Ishikawa (cell line): ENCODE measurements at regions not wholly inside any gene's neighbourhood (a gene's known extent, or its start where the extent isn't known, plus 50 kb on each side); places are given as distances from the start of the nearest gene placed in this dataset.
A peak's percentile ranks its signal among the peaks of the same experiment; 100 is the strongest.

Experiments
- CEBPB ChIP-seq: IDR thresholded peaks from 2 replicates; pipeline ENCODE4 v1.6.1; 2012
- CREB1 ChIP-seq: IDR thresholded peaks from 2 replicates; pipeline ENCODE4 v1.6.1; 2012; ENCODE audit warnings: low read depth
- EGR1 ChIP-seq: IDR thresholded peaks from 2 replicates; pipeline ENCODE4 v1.6.1; 2012
- EP300 ChIP-seq: IDR thresholded peaks from 2 replicates; pipeline ENCODE4 v1.6.1; 2012; ENCODE audit warnings: borderline replicate concordance
- FOXM1 ChIP-seq: IDR thresholded peaks from 2 replicates; pipeline ENCODE4 v1.6.1; 2012; ENCODE audit warnings: low read depth, borderline replicate concordance
- NFIC ChIP-seq: IDR thresholded peaks from 2 replicates; pipeline ENCODE4 v1.6.1; 2012
- RAD21 ChIP-seq: IDR thresholded peaks from 2 replicates; pipeline ENCODE4 v1.6.1; 2012; ENCODE audit warnings: low read depth
- TAF1 ChIP-seq: IDR thresholded peaks from 2 replicates; pipeline ENCODE4 v1.6.1; 2012; ENCODE audit warnings: low read depth, mild to moderate bottlenecking
- TCF12 ChIP-seq: IDR thresholded peaks from 2 replicates; pipeline ENCODE4 v1.6.1; 2012; ENCODE audit warnings: low read depth
- TEAD4 ChIP-seq: IDR thresholded peaks from 2 replicates; pipeline ENCODE4 v1.6.1; 2012
- YY1 ChIP-seq: IDR thresholded peaks from 2 replicates; pipeline ENCODE4 v1.6.1; 2012; ENCODE audit warnings: low read depth
- ZBTB7A ChIP-seq: IDR thresholded peaks from 2 replicates; pipeline ENCODE4 v1.6.1; 2012; ENCODE audit warnings: low read depth
- TF ChIP-seq, protein P1 (sequence below): IDR thresholded peaks from 2 replicates; pipeline ENCODE4 v1.6.1; 2012; ENCODE audit warnings: low read depth, mild to moderate bottlenecking
- TF ChIP-seq, protein P2 (sequence below): IDR thresholded peaks from 2 replicates; pipeline ENCODE4 v1.6.1; 2012
- TF ChIP-seq, protein P3 (sequence below): IDR thresholded peaks from 2 replicates; pipeline ENCODE4 v1.6.1; 2012

DNA sequence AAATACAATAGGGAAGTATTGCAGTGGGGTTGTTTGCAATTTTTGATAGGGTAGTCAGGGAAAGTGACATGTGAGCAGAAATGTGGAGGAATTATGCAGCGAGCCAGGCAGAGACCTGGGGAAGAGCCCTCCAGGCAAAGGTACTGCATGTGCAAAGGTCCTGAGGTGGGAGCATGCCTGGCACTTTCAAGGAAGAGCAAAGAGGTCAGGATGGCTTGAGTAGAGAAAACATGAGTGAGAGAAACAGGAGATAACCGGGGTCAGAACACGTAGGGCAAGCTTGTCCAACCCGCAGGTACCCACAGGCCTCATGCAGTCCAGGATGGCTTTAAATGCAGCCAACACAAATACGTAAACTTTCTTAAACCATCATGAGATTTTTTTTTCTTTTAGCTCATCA, 71.0 kb downstream of the COQ2 start:
- TF ChIP-seq CEBPB (no peak), NFIC (no peak), FOXM1 (no peak), ZBTB7A (no peak), TEAD4 (no peak), EP300 (no peak), EGR1 (no peak)
- TF ChIP-seq, protein P1, sequence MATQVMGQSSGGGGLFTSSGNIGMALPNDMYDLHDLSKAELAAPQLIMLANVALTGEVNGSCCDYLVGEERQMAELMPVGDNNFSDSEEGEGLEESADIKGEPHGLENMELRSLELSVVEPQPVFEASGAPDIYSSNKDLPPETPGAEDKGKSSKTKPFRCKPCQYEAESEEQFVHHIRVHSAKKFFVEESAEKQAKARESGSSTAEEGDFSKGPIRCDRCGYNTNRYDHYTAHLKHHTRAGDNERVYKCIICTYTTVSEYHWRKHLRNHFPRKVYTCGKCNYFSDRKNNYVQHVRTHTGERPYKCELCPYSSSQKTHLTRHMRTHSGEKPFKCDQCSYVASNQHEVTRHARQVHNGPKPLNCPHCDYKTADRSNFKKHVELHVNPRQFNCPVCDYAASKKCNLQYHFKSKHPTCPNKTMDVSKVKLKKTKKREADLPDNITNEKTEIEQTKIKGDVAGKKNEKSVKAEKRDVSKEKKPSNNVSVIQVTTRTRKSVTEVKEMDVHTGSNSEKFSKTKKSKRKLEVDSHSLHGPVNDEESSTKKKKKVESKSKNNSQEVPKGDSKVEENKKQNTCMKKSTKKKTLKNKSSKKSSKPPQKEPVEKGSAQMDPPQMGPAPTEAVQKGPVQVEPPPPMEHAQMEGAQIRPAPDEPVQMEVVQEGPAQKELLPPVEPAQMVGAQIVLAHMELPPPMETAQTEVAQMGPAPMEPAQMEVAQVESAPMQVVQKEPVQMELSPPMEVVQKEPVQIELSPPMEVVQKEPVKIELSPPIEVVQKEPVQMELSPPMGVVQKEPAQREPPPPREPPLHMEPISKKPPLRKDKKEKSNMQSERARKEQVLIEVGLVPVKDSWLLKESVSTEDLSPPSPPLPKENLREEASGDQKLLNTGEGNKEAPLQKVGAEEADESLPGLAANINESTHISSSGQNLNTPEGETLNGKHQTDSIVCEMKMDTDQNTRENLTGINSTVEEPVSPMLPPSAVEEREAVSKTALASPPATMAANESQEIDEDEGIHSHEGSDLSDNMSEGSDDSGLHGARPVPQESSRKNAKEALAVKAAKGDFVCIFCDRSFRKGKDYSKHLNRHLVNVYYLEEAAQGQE, result no peak

DNA sequence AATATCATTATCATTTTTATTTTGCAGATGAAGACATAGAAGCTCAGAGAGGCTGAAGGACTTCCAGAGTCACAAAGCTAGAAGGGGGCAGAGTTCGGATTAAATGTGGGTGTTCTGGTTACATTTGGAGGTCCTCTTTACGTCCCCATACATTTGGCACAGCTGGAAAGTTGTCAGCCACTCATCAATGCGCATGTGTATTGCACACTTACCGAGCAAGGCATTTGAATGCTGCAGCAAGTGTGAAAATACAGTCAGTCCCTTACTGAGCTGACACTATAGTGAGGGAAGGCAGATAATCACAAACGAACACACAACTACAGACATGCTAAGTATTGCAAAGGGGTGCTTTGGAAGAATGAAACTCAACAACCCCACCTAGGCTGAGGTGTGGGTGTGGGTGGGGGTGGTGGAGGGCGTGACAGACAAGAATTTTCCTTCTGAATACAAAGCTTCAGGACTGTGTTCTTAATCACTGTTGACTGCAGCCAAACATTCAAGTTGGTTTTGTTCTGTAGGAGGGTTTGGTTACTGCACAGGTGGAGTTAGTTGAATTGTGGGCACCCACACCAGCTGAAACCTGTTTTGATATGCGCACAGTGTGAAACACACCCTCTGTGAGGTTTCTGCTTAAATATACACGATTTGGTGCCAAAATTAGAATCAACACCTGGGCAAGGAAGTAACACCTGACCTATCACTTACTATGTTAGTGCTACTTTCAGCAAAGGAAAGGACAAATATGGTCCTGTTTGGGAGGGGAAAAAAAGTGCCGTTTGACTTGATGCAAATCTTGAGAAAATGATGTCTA, 72.4 kb downstream of the COQ2 start:
- TF ChIP-seq EGR1, result no peak
- 0 out of 2 replicates have a peak, but pooled peaks have one; percentile 1 for TF ChIP-seq RAD21
- no peak for TF ChIP-seq TCF12

DNA sequence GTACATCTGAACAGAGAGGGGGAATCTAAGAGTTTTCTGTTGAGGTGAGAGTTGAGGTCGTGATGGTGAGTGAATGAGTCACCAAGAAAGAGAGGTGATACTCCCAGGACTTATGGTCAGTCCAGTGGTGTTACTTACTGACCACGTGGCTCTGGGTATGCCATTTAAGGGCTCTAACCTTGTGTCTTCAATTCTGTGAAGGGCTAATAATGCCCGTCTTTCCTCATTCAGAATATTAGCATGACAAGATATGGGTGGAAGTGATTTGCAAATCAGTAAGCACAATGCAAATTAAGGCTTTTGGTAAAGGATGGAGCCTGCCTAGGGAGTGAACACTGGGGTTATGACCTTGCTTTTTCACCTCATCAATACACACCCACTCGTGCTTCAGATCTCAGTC, 75.2 kb downstream of the COQ2 start:
- TF ChIP-seq TAF1 (no peak), CREB1 (no peak), FOXM1 (no peak), NFIC (no peak), ZBTB7A (no peak), EP300 (no peak), YY1 (no peak), EGR1 (no peak), TCF12 (no peak), CEBPB (no peak), TEAD4 (no peak), RAD21 (no peak)
- TF ChIP-seq, protein P1, result no peak
- TF ChIP-seq, protein P2, sequence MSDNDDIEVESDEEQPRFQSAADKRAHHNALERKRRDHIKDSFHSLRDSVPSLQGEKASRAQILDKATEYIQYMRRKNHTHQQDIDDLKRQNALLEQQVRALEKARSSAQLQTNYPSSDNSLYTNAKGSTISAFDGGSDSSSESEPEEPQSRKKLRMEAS, result no peak
- TF ChIP-seq, protein P3, sequence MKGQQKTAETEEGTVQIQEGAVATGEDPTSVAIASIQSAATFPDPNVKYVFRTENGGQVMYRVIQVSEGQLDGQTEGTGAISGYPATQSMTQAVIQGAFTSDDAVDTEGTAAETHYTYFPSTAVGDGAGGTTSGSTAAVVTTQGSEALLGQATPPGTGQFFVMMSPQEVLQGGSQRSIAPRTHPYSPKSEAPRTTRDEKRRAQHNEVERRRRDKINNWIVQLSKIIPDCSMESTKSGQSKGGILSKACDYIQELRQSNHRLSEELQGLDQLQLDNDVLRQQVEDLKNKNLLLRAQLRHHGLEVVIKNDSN, result no peak

DNA sequence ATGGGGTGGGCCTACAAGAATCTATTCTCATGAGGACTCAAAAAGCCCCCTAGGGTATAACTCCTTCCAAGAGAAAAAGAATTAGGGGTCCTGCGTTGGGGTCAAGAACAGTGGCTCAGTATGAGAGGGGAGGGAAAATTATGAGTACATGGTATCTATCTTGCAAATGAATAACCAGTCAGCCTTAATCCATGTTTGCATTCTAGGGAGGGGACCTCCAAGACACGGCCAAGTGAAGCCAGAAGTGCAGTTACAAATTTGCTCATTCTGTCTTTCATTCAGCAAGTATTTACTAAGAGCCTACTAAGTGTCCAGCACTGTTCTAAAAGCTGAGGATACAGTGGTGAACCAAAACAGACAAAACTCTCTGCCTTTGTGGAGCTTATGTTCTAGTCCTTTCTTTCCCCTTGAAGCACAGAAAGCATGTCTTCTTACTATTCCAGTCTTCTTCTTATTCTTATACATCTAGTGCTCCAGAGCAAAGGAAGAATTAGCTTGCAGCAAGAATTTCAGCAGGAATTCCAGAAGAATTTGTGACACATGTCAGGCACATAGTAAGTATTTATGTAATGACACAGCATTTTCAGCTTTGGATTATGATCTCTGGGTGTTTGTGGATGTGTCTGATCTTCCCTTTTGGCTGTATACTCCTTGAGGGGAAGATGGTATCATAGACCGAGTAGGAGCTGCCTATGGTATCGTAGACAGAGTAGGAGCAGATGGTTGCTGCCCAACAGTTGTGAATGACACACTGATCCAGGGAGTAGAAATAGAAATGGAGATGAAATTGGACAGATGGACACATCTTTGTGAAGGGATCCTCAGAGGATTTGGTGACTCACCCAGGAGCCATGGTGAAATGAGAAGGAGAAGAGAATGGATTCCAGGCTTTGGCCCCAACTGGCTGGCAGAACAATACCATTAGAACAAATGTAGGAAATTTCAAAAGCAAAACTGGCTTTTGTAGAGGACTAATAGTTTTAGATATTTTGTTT, 75.9 kb downstream of the COQ2 start:
- TF ChIP-seq, protein P2, result no peak
- TF ChIP-seq TCF12 (no peak), CREB1 (no peak), TAF1 (no peak), RAD21 (no peak)

DNA sequence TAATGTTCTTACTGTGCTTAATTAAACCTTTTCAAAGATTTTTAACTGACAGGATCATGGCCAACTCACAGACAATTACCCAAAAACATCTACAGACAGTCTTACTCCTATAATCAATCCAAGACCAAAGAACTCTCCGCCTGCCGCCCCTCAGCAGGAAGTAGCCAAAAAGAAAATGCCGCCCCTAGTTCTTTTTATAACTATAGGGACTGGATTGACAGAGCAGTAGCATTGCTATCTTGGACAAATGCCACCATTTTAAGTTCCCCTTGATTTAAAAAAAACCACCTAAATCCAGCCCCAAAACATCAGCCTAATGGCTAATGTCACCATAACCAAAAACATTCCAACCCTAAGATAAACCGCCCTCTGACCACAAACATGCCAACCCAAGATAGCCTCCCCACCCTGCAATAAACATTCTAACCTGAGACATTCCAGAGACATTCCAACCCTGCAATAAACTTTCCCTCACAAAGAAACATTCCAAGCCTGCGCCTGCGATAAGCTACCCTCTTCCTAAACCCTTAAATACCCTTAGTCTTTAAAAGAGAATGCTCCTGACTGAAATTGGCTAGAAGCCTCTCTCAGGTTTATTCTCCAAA, 77.0 kb downstream of the COQ2 start:
- no peak for TF ChIP-seq TAF1
- peak; percentile 25; the same call in 1 of the 2 replicates for TF ChIP-seq NFIC
- peak; percentile 56; the same call in 1 of the 2 replicates for TF ChIP-seq TCF12
- TF ChIP-seq RAD21, result no peak
- no peak for TF ChIP-seq EGR1
- TF ChIP-seq EP300, result peak; percentile 72; the same call in 1 of the 2 replicates
- peak; percentile 97 for TF ChIP-seq TEAD4

DNA sequence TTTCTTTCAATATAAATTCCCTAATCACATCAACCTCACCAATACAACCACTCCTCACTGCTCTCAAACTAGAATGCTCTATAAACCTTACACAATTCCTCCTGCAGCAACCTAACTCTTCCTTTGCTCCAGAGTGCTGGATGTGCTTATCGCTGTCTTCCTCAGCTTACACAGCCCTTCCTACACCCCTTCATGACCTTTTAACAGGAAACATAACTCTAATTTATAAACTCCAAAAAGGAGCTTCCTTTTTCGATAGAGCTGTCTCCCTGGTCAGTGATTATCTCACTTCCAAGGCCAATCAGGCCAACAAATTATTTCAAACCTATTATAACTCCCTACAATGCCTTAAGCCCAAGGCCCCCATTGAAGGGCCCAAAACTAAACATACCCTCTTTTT, 78.8 kb downstream of the COQ2 start:
- TF ChIP-seq, protein P3, result no peak
- TF ChIP-seq NFIC, result no peak
- TF ChIP-seq CREB1, result no peak
- TF ChIP-seq FOXM1, result no peak
- TF ChIP-seq, protein P1, result no peak
- no peak for TF ChIP-seq RAD21
- TF ChIP-seq TEAD4, result no peak
- TF ChIP-seq TAF1, result no peak
- no peak for TF ChIP-seq EGR1
- no peak for TF ChIP-seq ZBTB7A
- no peak for TF ChIP-seq CEBPB
- no peak for TF ChIP-seq EP300
- TF ChIP-seq, protein P2, result no peak
- TF ChIP-seq TCF12, result no peak
- TF ChIP-seq YY1, result no peak
